ENCODE measurements at regions not wholly inside any gene's neighbourhood (a gene's known extent, or its start where the extent isn't known, plus 50 kb on each side); places are given as distances from the start of the nearest gene placed in this dataset.
"Not testable (repeated sequence)": the region's sequence is repeated elsewhere in the genome, so short reads cannot be mapped to it uniquely, and the experiment has no call there.

GRCh38 chr9:115347776-115348175 is 229.8 kb upstream of the TNC start:
- not testable (repeated sequence) for TF ChIP-seq CTCF (IDR thresholded peaks at IDR 0.05; ENCODE audit: insufficient read depth, low read length, poor library complexity, severe bottlenecking); EZH2phosphoT487 (conservative IDR thresholded peaks at IDR 0.05; ENCODE audit: low read length)
